ENCODE measurements at regions not wholly inside any gene's neighbourhood (a gene's known extent, or its start where the extent isn't known, plus 50 kb on each side); places are given as distances from the start of the nearest gene placed in this dataset.

DNA sequence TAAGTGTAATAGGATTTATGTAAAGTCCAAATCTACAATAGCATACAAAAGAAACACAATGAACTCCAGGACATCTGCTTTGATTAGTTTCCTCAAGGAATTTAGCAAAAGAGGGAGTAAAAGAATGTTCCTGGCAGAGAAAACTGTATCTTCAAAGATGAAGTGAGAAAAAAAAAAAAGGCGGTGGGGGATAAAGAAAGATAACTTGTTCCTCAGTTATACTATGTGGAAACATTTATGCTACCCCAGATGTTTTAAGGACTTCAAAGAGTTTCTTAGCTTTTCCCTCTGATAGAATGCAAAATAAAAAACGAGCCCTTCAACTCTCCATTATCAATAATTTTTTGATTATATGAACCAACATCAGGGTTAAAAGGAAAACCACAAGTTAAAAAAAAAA is 908.9 kb upstream of the ADGRL2 start:
- Histone ChIP-seq H3F3A (ENCODE audit: insufficient read depth, low read length) (no peaks in the 10 kb centered on the region), H3K27ac (ENCODE audit: low read depth, low read length, poor library complexity, severe bottlenecking) (no peak overlapping the region), H3K4me3 (ENCODE audit: low read depth, low read length, poor library complexity, severe bottlenecking) (no peak overlapping the region), H4K20me1 (ENCODE audit: insufficient read depth, low read length) (no peaks in the 10 kb centered on the region), H3K9ac (ENCODE audit: low read length) (no peak overlapping the region), H3K27me3 (ENCODE audit: insufficient read depth, low read length) (no peaks in the 10 kb centered on the region), H3K79me2 (ENCODE audit: insufficient read depth, low read length) (no peaks in the 10 kb centered on the region), H3K9me2 (ENCODE audit: low read depth, low read length) (no peaks in the 10 kb centered on the region), H2AFZ (ENCODE audit: low read length) (no peak overlapping the region), H3K4me2 (ENCODE audit: low read length) (no peak overlapping the region), H3K9me3 (ENCODE audit: low read length) (no peaks in the 10 kb centered on the region), H3K36me3 (ENCODE audit: insufficient read depth, low read length) (no peaks in the 10 kb centered on the region), H3K4me1 (ENCODE audit: insufficient read depth, low read length, severe bottlenecking) (no peaks in the 10 kb centered on the region)
- TF ChIP-seq EZH2 (IDR thresholded peaks at IDR 0.05; ENCODE audit: borderline replicate concordance, low read length), result no peak
- TF ChIP-seq, protein P1, sequence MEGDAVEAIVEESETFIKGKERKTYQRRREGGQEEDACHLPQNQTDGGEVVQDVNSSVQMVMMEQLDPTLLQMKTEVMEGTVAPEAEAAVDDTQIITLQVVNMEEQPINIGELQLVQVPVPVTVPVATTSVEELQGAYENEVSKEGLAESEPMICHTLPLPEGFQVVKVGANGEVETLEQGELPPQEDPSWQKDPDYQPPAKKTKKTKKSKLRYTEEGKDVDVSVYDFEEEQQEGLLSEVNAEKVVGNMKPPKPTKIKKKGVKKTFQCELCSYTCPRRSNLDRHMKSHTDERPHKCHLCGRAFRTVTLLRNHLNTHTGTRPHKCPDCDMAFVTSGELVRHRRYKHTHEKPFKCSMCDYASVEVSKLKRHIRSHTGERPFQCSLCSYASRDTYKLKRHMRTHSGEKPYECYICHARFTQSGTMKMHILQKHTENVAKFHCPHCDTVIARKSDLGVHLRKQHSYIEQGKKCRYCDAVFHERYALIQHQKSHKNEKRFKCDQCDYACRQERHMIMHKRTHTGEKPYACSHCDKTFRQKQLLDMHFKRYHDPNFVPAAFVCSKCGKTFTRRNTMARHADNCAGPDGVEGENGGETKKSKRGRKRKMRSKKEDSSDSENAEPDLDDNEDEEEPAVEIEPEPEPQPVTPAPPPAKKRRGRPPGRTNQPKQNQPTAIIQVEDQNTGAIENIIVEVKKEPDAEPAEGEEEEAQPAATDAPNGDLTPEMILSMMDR (IDR thresholded peaks at IDR 0.05; ENCODE audit: low read length), result no peak

DNA sequence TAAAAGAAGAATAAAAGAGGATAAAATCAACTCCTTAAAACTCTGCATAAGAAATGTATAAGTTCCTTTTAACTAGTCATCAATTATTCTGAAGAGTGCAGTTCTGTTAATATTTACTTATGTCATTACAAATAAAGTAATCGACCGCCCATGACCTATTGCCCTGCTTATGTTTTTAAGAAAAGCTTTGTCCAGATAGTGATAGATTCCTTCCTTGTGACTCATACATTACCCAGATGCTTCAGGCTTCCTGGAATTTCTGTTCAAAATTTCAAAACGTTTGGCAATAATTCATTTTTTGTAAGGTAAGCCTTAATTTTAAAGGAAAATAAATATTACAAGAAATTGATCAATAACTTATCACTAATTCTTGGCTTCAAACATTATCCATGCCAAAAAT is 918.2 kb upstream of the ADGRL2 start:
- H3K9ac ChIP-seq (ENCODE audit: low read length), result no peak overlapping the region
- H3K27ac ChIP-seq (ENCODE audit: low read depth, low read length, poor library complexity, severe bottlenecking), result no peak overlapping the region
- no peaks in the 10 kb centered on the region for H3K9me3 ChIP-seq (ENCODE audit: low read length)
- no peak overlapping the region for H3K4me2 ChIP-seq (ENCODE audit: low read length)
- no peak overlapping the region for H3K4me3 ChIP-seq (ENCODE audit: low read depth, low read length, poor library complexity, severe bottlenecking)
- H3K4me1 ChIP-seq (ENCODE audit: insufficient read depth, low read length, severe bottlenecking), result no peaks in the 10 kb centered on the region
- no peaks in the 10 kb centered on the region for H3K9me2 ChIP-seq (ENCODE audit: low read depth, low read length)
- H2AFZ ChIP-seq (ENCODE audit: low read length), result no peak overlapping the region
- H3K27me3 ChIP-seq (ENCODE audit: insufficient read depth, low read length), result no peaks in the 10 kb centered on the region
- no peaks in the 10 kb centered on the region for H3F3A ChIP-seq (ENCODE audit: insufficient read depth, low read length)
- TF ChIP-seq, protein P1 (IDR thresholded peaks at IDR 0.05; ENCODE audit: low read length), result no peak
- TF ChIP-seq EZH2 (IDR thresholded peaks at IDR 0.05; ENCODE audit: borderline replicate concordance, low read length), result no peak
- H3K36me3 ChIP-seq (ENCODE audit: insufficient read depth, low read length), result no peaks in the 10 kb centered on the region
- H4K20me1 ChIP-seq (ENCODE audit: insufficient read depth, low read length), result no peaks in the 10 kb centered on the region
- no peaks in the 10 kb centered on the region for H3K79me2 ChIP-seq (ENCODE audit: insufficient read depth, low read length)

DNA sequence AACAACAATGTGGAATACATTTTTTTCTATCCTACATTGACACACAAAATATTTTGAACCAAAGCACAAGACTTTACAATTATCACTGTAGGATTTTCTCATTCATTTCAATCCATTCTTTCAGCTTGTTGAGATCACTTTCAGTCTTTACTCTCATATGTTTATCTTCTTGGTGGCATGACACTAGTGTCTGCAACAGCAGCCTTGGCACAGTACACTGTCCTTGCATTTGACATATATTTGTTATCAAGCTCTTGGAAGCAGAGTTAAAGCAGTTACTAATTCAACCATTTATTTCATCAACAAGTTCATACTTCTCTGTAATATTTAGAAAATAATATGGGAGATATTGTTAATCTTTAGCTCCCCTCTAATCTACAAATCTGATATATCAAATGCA is 922.4 kb upstream of the ADGRL2 start:
- Histone ChIP-seq H3K9me3 (ENCODE audit: low read length) (no peaks in the 10 kb centered on the region), H3K4me2 (ENCODE audit: low read length) (no peak overlapping the region), H4K20me1 (ENCODE audit: insufficient read depth, low read length) (no peaks in the 10 kb centered on the region), H3K27me3 (ENCODE audit: insufficient read depth, low read length) (no peaks in the 10 kb centered on the region), H3K4me3 (ENCODE audit: low read depth, low read length, poor library complexity, severe bottlenecking) (no peak overlapping the region), H3K9me2 (ENCODE audit: low read depth, low read length) (no peaks in the 10 kb centered on the region), H3K4me1 (ENCODE audit: insufficient read depth, low read length, severe bottlenecking) (no peaks in the 10 kb centered on the region), H3K36me3 (ENCODE audit: insufficient read depth, low read length) (no peaks in the 10 kb centered on the region), H3F3A (ENCODE audit: insufficient read depth, low read length) (no peaks in the 10 kb centered on the region), H3K9ac (ENCODE audit: low read length) (no peak overlapping the region), H3K79me2 (ENCODE audit: insufficient read depth, low read length) (no peaks in the 10 kb centered on the region), H2AFZ (ENCODE audit: low read length) (no peak overlapping the region), H3K27ac (ENCODE audit: low read depth, low read length, poor library complexity, severe bottlenecking) (no peak overlapping the region)
- no peak for TF ChIP-seq EZH2 (IDR thresholded peaks at IDR 0.05; ENCODE audit: borderline replicate concordance, low read length)
- TF ChIP-seq, protein P1 (IDR thresholded peaks at IDR 0.05; ENCODE audit: low read length), result no peak
